Spinal cord (tissue), 9 donors: ENCODE measurements at regions not wholly inside any gene's neighbourhood (a gene's known extent, or its start where the extent isn't known, plus 50 kb on each side); places are given as distances from the start of the nearest gene placed in this dataset.

Source experiments
- DNase-seq, 6 donors: peaks; one replicate each; pipeline versions ENCODE4 v3.0.0 to v3.0.0-alpha.2; 2013 to 2015; ENCODE audit warnings: low spot score in 6 of 6, low read depth in 4 of 6
- H3K27ac ChIP-seq: one replicate; pipeline ENCODE4 v1.5.1; 2013; ENCODE audit warnings: low read depth, low read length, control low read depth
- H3K27me3 ChIP-seq: one replicate; pipeline ENCODE4 v1.6.1; 2013; ENCODE audit warnings: low read length; ENCODE audit not compliant: control insufficient read depth, insufficient read depth
- H3K36me3 ChIP-seq: one replicate; pipeline ENCODE4 v1.6.1; 2013; ENCODE audit warnings: low read length; ENCODE audit not compliant: control insufficient read depth, insufficient read depth
- H3K4me1 ChIP-seq: one replicate; pipeline ENCODE4 v1.6.1; 2013; ENCODE audit warnings: low read length; ENCODE audit not compliant: control insufficient read depth, insufficient read depth
- H3K4me3 ChIP-seq: one replicate; pipeline ENCODE4 v1.5.1; 2013; ENCODE audit warnings: low read depth, low read length, control low read depth
- H3K9me3 ChIP-seq: one replicate; pipeline ENCODE4 v1.6.1; 2013; ENCODE audit warnings: low read length; ENCODE audit not compliant: control insufficient read depth, insufficient read depth
- WGBS: methylation state at CpG from one replicate; pipeline ENCODE4 v1.1.5; 2013; ENCODE audit warnings: missing lambda C conversion rate; ENCODE audit not compliant: insufficient coverage; 5-methylcytosine and 5-hydroxymethylcytosine counted together
- donor health status: healthy.

DNA sequence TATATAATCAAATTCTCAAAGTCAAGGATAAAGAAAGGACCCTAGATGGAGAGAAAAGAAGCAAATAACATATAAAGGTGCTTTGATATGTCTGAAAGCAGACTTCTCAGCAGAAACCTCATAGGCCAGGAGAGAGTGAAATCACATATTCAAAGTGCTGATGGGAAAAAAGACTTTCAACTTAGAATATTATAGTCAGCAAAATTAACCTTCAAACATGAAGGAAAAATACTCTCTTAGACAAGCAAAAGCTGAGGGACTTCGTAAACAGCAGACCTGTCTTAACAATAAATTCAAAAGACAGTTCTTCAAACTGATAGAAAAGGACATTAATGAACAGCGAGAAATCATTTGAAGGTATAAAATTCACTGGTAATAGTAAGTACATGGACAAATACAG, 107.2 kb upstream of the KCNH7 start:
- H3K9me3 ChIP-seq, result peaks cover 1% of the 10 kb centered on the region
- H3K27me3 ChIP-seq, result no peaks in the 10 kb centered on the region
- H3K27ac ChIP-seq, result no peak overlapping the region
- no peak for DNase-seq
- H3K4me1 ChIP-seq, result no peaks in the 10 kb centered on the region
- whole genome bisulfite sequencing, result no CpG with 5 or more reads among the region's 2 CpGs
- H3K4me3 ChIP-seq, result no peak overlapping the region
- H3K36me3 ChIP-seq, result no peaks in the 10 kb centered on the region

DNA sequence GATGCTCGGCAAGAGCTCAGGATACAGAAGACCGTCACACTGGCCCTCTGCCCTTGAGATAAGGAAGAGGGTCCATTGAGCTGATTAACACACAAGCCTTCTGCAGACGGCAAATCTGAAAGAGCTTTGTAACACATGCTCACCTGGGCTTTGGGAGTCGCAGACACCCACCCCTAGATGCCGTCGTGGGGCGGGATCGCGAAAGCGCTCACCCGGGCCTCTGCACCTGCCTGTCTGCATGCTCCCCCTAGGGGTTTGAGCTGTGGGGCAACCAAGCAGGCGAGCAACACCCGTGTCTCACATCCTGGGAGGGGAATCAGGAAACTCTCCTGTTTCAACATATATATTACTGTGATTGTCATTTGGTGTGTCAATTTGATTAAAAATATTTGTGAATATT, 99.8 kb upstream of the KCNH7 start:
- Histone ChIP-seq H3K4me3 (no peak overlapping the region), H3K27me3 (no peaks in the 10 kb centered on the region), H3K27ac (no peak overlapping the region), H3K4me1 (no peaks in the 10 kb centered on the region), H3K36me3 (no peaks in the 10 kb centered on the region), H3K9me3 (no peaks in the 10 kb centered on the region)
- 87% methylated on average over 6 of the region's 13 CpGs for WGBS
- DNase-seq, result no peak

DNA sequence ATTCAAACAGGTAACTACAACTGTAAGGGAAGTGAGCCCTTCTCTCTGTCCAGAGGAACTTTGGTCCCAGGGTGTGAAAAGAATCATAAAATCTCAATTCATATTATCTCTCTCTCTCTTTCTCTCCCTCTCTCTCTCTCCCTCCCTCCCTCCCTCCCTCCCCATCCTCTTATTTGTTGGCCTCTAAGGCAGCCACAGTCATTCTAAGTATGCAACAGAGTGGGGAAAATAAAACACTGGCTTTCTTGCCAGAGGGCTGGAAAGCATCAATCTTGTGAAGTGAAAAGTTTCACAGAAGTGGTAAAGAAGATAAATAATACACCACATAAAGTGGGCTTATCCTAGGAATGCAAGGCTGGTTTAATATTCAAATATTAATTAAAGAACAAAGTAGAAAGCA, 95.6 kb upstream of the KCNH7 start:
- no peak for DNase-seq
- H3K4me3 ChIP-seq, result no peak overlapping the region

DNA sequence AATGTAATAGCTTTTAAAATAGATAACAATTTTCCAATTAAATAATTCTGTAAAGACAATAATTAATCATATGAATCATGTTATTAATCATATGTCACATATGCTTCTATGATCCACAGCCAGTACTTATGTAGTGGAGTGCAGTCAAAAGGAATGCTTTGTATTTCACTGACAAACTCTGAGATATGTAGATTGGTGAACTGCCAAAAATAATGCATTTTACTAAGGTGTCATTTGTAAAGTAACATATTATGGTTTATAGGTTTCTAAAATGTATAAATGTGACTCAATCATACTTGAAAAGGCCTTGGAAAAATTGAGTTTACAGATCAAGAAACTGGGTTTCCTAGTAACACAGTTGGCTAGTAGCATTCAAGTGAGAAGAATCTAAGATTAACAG, 93.8 kb upstream of the KCNH7 start:
- DNase-seq, result no peak
- H3K9me3 ChIP-seq, result no peaks in the 10 kb centered on the region
- no peaks in the 10 kb centered on the region for H3K27me3 ChIP-seq
- no peak overlapping the region for H3K27ac ChIP-seq
- H3K4me1 ChIP-seq, result no peaks in the 10 kb centered on the region
- no peaks in the 10 kb centered on the region for H3K36me3 ChIP-seq
- H3K4me3 ChIP-seq, result no peak overlapping the region

More for the DNA sequence above, 95.6 kb upstream of the KCNH7 start:
- Histone ChIP-seq H3K27me3 (no peaks in the 10 kb centered on the region), H3K4me1 (no peaks in the 10 kb centered on the region), H3K27ac (no peak overlapping the region), H3K36me3 (no peaks in the 10 kb centered on the region), H3K9me3 (no peaks in the 10 kb centered on the region)

DNA sequence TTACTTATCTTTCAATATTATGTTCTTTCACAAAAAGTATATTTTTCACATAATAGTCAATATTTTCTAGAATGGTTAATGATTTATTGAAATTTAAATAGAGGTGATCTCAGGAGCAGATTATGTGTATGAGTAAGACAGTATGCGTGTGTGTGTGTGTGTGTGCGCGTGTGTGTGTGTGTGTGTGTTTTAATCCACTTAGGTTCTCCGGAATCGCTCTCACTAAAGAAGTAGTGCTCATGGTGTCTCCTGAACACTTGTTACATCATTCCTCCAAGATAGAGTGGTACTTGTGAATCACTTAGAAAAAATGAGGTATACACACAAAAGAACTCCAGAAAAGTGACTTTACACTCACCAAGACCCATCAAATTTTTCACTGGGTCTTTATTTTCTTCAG, 91.0 kb upstream of the KCNH7 start:
- Histone ChIP-seq H3K27me3 (no peaks in the 10 kb centered on the region), H3K36me3 (no peaks in the 10 kb centered on the region), H3K9me3 (no peaks in the 10 kb centered on the region), H3K4me3 (no peak overlapping the region), H3K4me1 (no peaks in the 10 kb centered on the region), H3K27ac (no peak overlapping the region)
- WGBS, result no CpG with 5 or more reads among the region's 5 CpGs
- no peak for DNase-seq

DNA sequence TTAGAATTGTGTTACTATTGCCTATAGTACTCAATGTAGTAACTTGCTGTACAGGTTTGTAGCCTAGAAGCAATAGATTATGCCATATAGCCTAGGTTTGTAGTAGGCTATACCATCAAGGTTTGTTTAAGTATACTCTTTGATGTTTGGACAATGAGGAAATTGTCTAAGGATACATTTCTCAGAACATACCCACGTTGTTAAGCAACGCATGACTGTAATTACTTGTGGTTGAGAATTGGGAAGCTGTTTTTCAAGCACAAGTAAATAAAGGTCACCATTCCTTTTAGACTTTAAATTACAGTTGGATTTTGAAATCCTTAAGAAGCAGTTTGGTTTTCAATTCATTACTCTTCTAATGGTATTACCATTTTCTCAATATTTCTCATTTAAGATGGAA, 89.8 kb upstream of the KCNH7 start:
- no peak for DNase-seq
- Histone ChIP-seq H3K36me3 (no peaks in the 10 kb centered on the region), H3K4me3 (no peak overlapping the region), H3K27ac (no peak overlapping the region), H3K4me1 (no peaks in the 10 kb centered on the region), H3K9me3 (no peaks in the 10 kb centered on the region), H3K27me3 (no peaks in the 10 kb centered on the region)
- no CpG with 5 or more reads among the region's 2 CpGs for WGBS

DNA sequence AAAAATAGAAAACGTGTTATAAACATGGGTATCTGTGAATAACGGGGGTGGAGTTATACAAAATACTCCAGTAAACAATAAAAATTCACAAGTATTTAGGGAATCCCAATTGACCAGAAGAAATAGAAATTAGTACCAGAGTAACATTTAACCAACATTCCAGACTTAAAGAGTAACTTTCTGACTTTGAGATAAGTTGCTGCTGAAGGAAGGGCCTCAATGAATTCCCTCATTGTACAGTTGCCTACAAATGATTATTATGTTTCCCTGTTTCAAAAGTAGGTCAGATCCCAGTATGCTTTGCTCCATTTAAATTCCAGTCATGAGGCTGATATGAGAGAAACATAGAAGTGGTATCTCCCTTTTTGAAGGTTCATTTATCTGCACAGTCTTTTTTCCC, 88.3 kb upstream of the KCNH7 start:
- no CpG with 5 or more reads among the region's 2 CpGs for WGBS
- H3K36me3 ChIP-seq, result no peaks in the 10 kb centered on the region
- no peaks in the 10 kb centered on the region for H3K4me1 ChIP-seq
- peak in 1 of 6 donors; percentile 4 for DNase-seq
- H3K27me3 ChIP-seq, result no peaks in the 10 kb centered on the region
- no peak overlapping the region for H3K4me3 ChIP-seq
- H3K9me3 ChIP-seq, result no peaks in the 10 kb centered on the region
- no peak overlapping the region for H3K27ac ChIP-seq

DNA sequence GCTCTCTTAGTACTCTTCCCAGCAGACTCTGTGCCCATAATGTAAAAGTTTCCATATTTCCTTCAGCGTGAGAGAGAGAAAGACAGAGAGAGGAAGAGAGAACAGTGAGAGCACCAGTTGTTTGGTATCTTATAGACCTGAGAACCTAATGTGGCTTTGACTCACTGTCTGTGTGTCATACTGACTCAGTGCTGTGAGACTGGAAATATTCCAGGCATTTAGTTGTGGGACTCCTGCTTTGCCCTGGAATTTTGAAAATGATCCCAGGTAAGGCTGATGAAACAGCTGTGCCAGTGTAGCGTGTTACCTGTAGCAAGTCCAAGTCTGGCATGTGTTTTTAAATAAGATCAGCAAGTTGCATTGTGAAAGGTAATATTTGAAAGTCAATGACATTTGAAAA, 87.9 kb upstream of the KCNH7 start:
- Histone ChIP-seq H3K27me3 (no peaks in the 10 kb centered on the region), H3K4me3 (no peak overlapping the region), H3K27ac (no peak overlapping the region), H3K36me3 (no peaks in the 10 kb centered on the region), H3K4me1 (no peaks in the 10 kb centered on the region), H3K9me3 (no peaks in the 10 kb centered on the region)
- DNase-seq, result peak in 1 of 6 donors; percentile 2
- 78% methylated on average over 2 of the region's 2 CpGs for WGBS

DNA sequence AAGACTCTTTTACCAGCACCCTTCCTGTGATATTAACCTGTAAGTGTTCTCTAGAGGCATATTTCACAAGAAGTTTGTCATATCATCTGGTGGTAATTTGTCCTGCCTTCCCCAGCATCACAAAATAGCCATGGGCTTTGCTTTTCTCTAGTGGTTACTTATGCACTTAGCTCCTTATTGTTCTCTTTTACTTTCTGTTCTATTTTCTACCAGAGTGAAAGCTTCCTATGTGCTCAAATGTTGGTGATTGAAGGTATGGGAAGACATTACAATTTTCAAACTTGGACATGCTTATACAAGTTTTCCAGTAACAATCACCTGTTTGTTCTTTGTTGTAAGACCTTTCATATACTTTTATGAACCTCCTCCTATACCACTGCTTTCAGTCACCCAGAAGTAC, 87.0 kb upstream of the KCNH7 start:
- Histone ChIP-seq H3K9me3 (no peaks in the 10 kb centered on the region), H3K4me1 (no peaks in the 10 kb centered on the region), H3K27me3 (no peaks in the 10 kb centered on the region), H3K4me3 (no peak overlapping the region), H3K36me3 (no peaks in the 10 kb centered on the region), H3K27ac (no peak overlapping the region)
- DNase-seq, result peak in 1 of 6 donors; percentile 15

DNA sequence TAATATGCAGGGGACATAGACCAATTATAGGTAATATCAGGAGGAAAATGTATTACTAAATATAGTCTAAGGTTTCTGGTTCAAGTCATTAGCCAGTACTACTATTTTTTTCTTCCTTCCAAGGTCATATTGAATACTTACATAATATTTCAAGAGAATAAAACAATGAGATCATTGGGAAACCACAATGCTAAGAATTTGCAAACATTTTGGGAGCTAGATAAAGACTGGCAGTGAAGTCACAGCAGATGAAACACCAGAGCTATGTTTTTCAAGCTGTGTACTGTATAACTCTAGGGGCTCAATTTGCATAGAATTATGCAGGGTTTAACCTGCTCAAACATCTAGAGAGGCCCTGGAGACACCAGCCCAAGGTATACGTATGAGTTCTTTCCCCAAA, 80.5 kb upstream of the KCNH7 start:
- no CpG with 5 or more reads among the region's 1 CpG for WGBS
- H3K27ac ChIP-seq, result no peak overlapping the region
- H3K4me1 ChIP-seq, result no peaks in the 10 kb centered on the region
- peak in 1 of 6 donors; percentile 31 for DNase-seq
- no peaks in the 10 kb centered on the region for H3K36me3 ChIP-seq
- no peaks in the 10 kb centered on the region for H3K9me3 ChIP-seq
- no peak overlapping the region for H3K4me3 ChIP-seq
- no peaks in the 10 kb centered on the region for H3K27me3 ChIP-seq

DNA sequence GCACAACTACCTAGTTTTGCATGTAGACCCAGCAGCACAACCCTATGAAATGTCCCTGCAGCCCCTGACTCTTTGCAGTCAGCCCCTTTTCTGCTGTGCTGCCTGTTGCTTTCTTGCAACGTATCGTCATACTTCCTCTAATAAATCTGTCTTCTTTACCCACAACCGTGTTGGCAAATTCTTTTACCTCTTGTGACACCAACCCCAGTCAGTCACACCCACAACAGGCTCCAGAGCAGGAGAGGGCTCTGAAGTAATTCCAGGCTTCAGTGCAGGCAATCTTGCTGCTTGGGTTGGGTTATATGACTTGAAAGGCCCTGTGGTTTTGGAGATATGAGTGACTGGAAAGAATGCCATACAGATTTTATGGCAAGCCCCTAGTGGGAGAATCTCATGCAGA, 79.1 kb upstream of the KCNH7 start:
- no peak overlapping the region for H3K4me3 ChIP-seq
- DNase-seq, result no peak
- no peak overlapping the region for H3K27ac ChIP-seq
- WGBS, result 67% methylated on average over 2 of the region's 3 CpGs
- no peaks in the 10 kb centered on the region for H3K4me1 ChIP-seq
- no peaks in the 10 kb centered on the region for H3K27me3 ChIP-seq
- H3K36me3 ChIP-seq, result no peaks in the 10 kb centered on the region
- no peaks in the 10 kb centered on the region for H3K9me3 ChIP-seq
